Uterus (tissue), 3 donors: ENCODE measurements at regions not wholly inside any gene's neighbourhood (a gene's known extent, or its start where the extent isn't known, plus 50 kb on each side); places are given as distances from the start of the nearest gene placed in this dataset.

Experiments used
- DNase-seq, 2 donors: peaks; one replicate each; pipeline ENCODE4 v3.0.0-alpha.2; 2019 to 2020
- H3K27ac ChIP-seq, 2 donors: fragments of 200-600 bp; sonication (generic); 1 replicate in 1 of 2; 2 replicates in 1 of 2; pipeline ENCODE4 v1.5.1; 2016 to 2018
- H3K27me3 ChIP-seq, 2 donors: fragments of 200-600 bp; sonication (generic); one replicate each; pipeline ENCODE4 v1.5.1; 2018 to 2019; ENCODE audit warnings: control low read depth in 1 of 2
- H3K36me3 ChIP-seq, 2 donors: fragments of 200-600 bp; sonication (generic); one replicate each; pipeline ENCODE4 v1.5.1; 2019; ENCODE audit warnings: control low read depth in 1 of 2
- H3K4me1 ChIP-seq, 2 donors: fragments of 200-600 bp; sonication (generic); one replicate each; pipeline ENCODE4 v1.5.1; 2018 to 2019; ENCODE audit warnings: control low read depth in 1 of 2
- H3K4me3 ChIP-seq, 2 donors: fragments of 200-600 bp; sonication (generic); 1 replicate in 1 of 2; 2 replicates in 1 of 2; pipeline ENCODE4 v1.5.1; 2018 to 2019; ENCODE audit warnings: mild to moderate bottlenecking in 1 of 2
- H3K9me3 ChIP-seq, 2 donors: fragments of 200-600 bp; sonication (generic); one replicate each; pipeline ENCODE4 v1.5.1; 2019; ENCODE audit warnings: control low read depth in 1 of 2
- CTCF ChIP-seq, 4 experiments: fragments of 200-600 bp in 2 of 4; fragments of 450-650 bp in 2 of 4; sonication (generic) in 2 of 4; IDR thresholded peaks; one replicate each; pipeline ENCODE4 v1.5.1; 2016 to 2019; ENCODE audit warnings: antibody characterized with exemption in 4 of 4, mild to moderate bottlenecking in 2 of 4, moderate library complexity in 1 of 4
- POLR2A ChIP-seq, 2 donors: fragments of 450-650 bp; IDR thresholded peaks; one replicate each; pipeline ENCODE4 v1.6.1; 2016; ENCODE audit warnings: antibody characterized with exemption in 2 of 2, mild to moderate bottlenecking in 1 of 2, moderate library complexity in 1 of 2
- intact Hi-C: fragments of 100-400 bp; cut with DNase I; formaldehyde crosslinking; loops from one replicate; pipeline ENCODE4 v1.15.1; 2023; ENCODE audit warnings: low total_unique reads
- donor health status: DM: yes; HTN: yes; CAD: no.

- Histone ChIP-seq H3K36me3 (no peaks in the 10 kb centered on the region), H3K4me3 (no peak overlapping the region), H3K9me3 (no peaks in the 10 kb centered on the region), H3K27ac (no peak overlapping the region), H3K27me3 (no peaks in the 10 kb centered on the region), H3K4me1 (no peaks in the 10 kb centered on the region)
- no peak for TF ChIP-seq CTCF (IDR thresholded peaks at IDR 0.05)
- no peak for TF ChIP-seq POLR2A (IDR thresholded peaks at IDR 0.05)
- intact Hi-C loops = no loop called here
- no peak for DNase-seq
These were observed 82.6 kb upstream of the ZNF618 start for GRCh38 chr9:113793558-113793957.

GRCh38 chr9:113794721-113795120 is 81.4 kb upstream of the ZNF618 start:
- intact Hi-C loops = no loop called here
- no peak for DNase-seq
- H3K4me3 ChIP-seq = no peak overlapping the region
- no peaks in the 10 kb centered on the region for H3K27me3 ChIP-seq
- H3K9me3 ChIP-seq = no peaks in the 10 kb centered on the region
- H3K4me1 ChIP-seq = no peaks in the 10 kb centered on the region
- no peak overlapping the region for H3K27ac ChIP-seq
- no peaks in the 10 kb centered on the region for H3K36me3 ChIP-seq
- no peak for TF ChIP-seq CTCF (IDR thresholded peaks at IDR 0.05)
- TF ChIP-seq POLR2A (IDR thresholded peaks at IDR 0.05) = no peak

- Histone ChIP-seq H3K4me3 (no peak overlapping the region), H3K27me3 (no peaks in the 10 kb centered on the region), H3K4me1 (no peaks in the 10 kb centered on the region), H3K36me3 (no peaks in the 10 kb centered on the region), H3K27ac (no peak overlapping the region), H3K9me3 (no peaks in the 10 kb centered on the region)
- intact Hi-C loops = no loop called here
- DNase-seq = no peak
- TF ChIP-seq POLR2A (IDR thresholded peaks at IDR 0.05) (no peak), CTCF (IDR thresholded peaks at IDR 0.05) (no peak)
These were observed 80.2 kb upstream of the ZNF618 start for GRCh38 chr9:113795811-113796392.

- intact Hi-C loops = no loop called here
- DNase-seq = no peak
- no peaks in the 10 kb centered on the region for H3K9me3 ChIP-seq
These were observed 79.3 kb upstream of the ZNF618 start for GRCh38 chr9:113796646-113797426.

More at GRCh38 chr9:113796646-113797426, 79.3 kb upstream of the ZNF618 start:
- H3K4me1 ChIP-seq = no peaks in the 10 kb centered on the region
- no peaks in the 10 kb centered on the region for H3K36me3 ChIP-seq
- no peaks in the 10 kb centered on the region for H3K27me3 ChIP-seq
- no peak overlapping the region for H3K4me3 ChIP-seq
- TF ChIP-seq POLR2A (IDR thresholded peaks at IDR 0.05) (no peak), CTCF (IDR thresholded peaks at IDR 0.05) (no peak)
- H3K27ac ChIP-seq = no peak overlapping the region
